ENCODE measurements at regions not wholly inside any gene's neighbourhood (a gene's known extent, or its start where the extent isn't known, plus 50 kb on each side); places are given as distances from the start of the nearest gene placed in this dataset.
A peak's percentile ranks its signal among the peaks of the same experiment; 100 is the strongest.

GRCh38 chr3:46089237-46090011 is 62.1 kb upstream of the XCR1 start:
- no peak for DNase-seq

- DNase-seq = no peak
Observed at GRCh38 chr3:46087871-46088270, 60.6 kb upstream of the XCR1 start.

GRCh38 chr3:46086986-46087385 is 59.7 kb upstream of the XCR1 start:
- no peak for DNase-seq

- DNase-seq = no peak
Observed at GRCh38 chr3:46086083-46086437, 58.8 kb upstream of the XCR1 start.

GRCh38 chr3:46085421-46086082 is 58.3 kb upstream of the XCR1 start:
- no peak for DNase-seq

- no peak for DNase-seq
Observed at GRCh38 chr3:46083956-46084355, 56.7 kb upstream of the XCR1 start.

GRCh38 chr3:46082849-46083248 is 55.6 kb upstream of the XCR1 start:
- DNase-seq = no peak

- no peak for DNase-seq
Observed at GRCh38 chr3:46082021-46082420, 54.7 kb upstream of the XCR1 start.

GRCh38 chr3:46080969-46081345 is 53.7 kb upstream of the XCR1 start:
- DNase-seq = no peak

- DNase-seq = no peak
Observed at GRCh38 chr3:46080124-46080968, 53.1 kb upstream of the XCR1 start.

- DNase-seq = peak; percentile 32
Observed at GRCh38 chr3:46078712-46079400, 51.6 kb upstream of the XCR1 start.

Data from DMS79 (cell line).